CD14-positive monocyte (primary cell): ENCODE measurements at regions not wholly inside any gene's neighbourhood (a gene's known extent, or its start where the extent isn't known, plus 50 kb on each side); places are given as distances from the start of the nearest gene placed in this dataset.

ENCODE experiments used
- DNase-seq, 3 donors: peaks; one replicate each; pipeline ENCODE4 v3.0.0-alpha.2; 2011 to 2022
- H2AFZ ChIP-seq: 2 replicates; pipeline ENCODE4 v1.6.0; 2012; ENCODE audit warnings: mild to moderate bottlenecking, low read depth, low read length, inconsistent platforms; ENCODE audit not compliant: insufficient read depth, poor library complexity, severe bottlenecking
- H3K27ac ChIP-seq, 2 donors: 1 replicate in 1 of 2; 2 replicates in 1 of 2; pipeline ENCODE4 v1.5.1; 2012 to 2013; ENCODE audit warnings: low read length in 2 of 2, control low read depth in 1 of 2, inconsistent platforms in 1 of 2, low read depth in 1 of 2, mild to moderate bottlenecking in 1 of 2
- H3K27me3 ChIP-seq, 2 donors: one replicate each; pipeline versions ENCODE4 v1.6.0 to v1.6.1; 2011 to 2013; ENCODE audit warnings: low read length in 2 of 2; ENCODE audit not compliant: control insufficient read depth in 2 of 2, insufficient read depth in 2 of 2
- H3K36me3 ChIP-seq, 2 donors: replicated peaks in 1 of 2; 1 replicate in 1 of 2; 2 replicates in 1 of 2; pipeline versions ENCODE4 v1.5.1 to v1.6.1; 2012 to 2013; ENCODE audit warnings: low read length in 2 of 2, control low read depth in 1 of 2, inconsistent platforms in 1 of 2, mild to moderate bottlenecking in 1 of 2; ENCODE audit not compliant: insufficient read depth in 2 of 2, control insufficient read depth in 1 of 2
- H3K4me1 ChIP-seq, 2 donors: 1 replicate in 1 of 2; 2 replicates in 1 of 2; pipeline versions ENCODE4 v1.5.1 to v1.6.1; 2012 to 2013; ENCODE audit warnings: low read length in 2 of 2, control low read depth in 1 of 2, inconsistent platforms in 1 of 2, mild to moderate bottlenecking in 1 of 2, moderate library complexity in 1 of 2; ENCODE audit not compliant: insufficient read depth in 2 of 2, control insufficient read depth in 1 of 2
- H3K4me2 ChIP-seq: replicated peaks from 2 replicates; pipeline ENCODE3; 2012; ENCODE audit warnings: low read length, moderate library complexity, mild to moderate bottlenecking; ENCODE audit not compliant: poor library complexity, severe bottlenecking; ENCODE audit errors: extremely low read depth
- H3K4me3 ChIP-seq, 3 experiments: fragments of 200-600 bp in 1 of 3; sonication (generic) in 1 of 3; replicated peaks in 1 of 3; 1 replicate in 2 of 3; 2 replicates in 1 of 3; pipeline ENCODE4 v1.5.1; 2011 to 2013; ENCODE audit warnings: low read length in 3 of 3, mild to moderate bottlenecking in 3 of 3, control low read depth in 2 of 3, low read depth in 2 of 3, inconsistent platforms in 1 of 3, moderate library complexity in 1 of 3
- H3K79me2 ChIP-seq: 2 replicates; pipeline ENCODE4 v1.6.0; 2012; ENCODE audit warnings: mild to moderate bottlenecking, control low read depth, inconsistent platforms, low read length, moderate library complexity; ENCODE audit not compliant: insufficient read depth
- H3K9ac ChIP-seq: 2 replicates; pipeline ENCODE4 v1.6.0; 2017; ENCODE audit warnings: low read length, mild to moderate bottlenecking; ENCODE audit not compliant: insufficient read depth, poor library complexity, severe bottlenecking
- H3K9me3 ChIP-seq, 2 donors: replicated peaks in 1 of 2; 1 replicate in 1 of 2; 2 replicates in 1 of 2; pipeline versions ENCODE4 v1.5.1 to v1.6.1; 2012 to 2013; ENCODE audit warnings: low read length in 2 of 2, control low read depth in 1 of 2; ENCODE audit not compliant: control insufficient read depth in 1 of 2, insufficient read depth in 1 of 2
- H4K20me1 ChIP-seq: 2 replicates; pipeline ENCODE4 v1.6.0; 2012; ENCODE audit warnings: mild to moderate bottlenecking, low read length, control low read depth, moderate library complexity; ENCODE audit not compliant: insufficient read depth
- H3K27ac Mint-ChIP-seq, 7 donors: one replicate each; pipeline ENCODE4 v1.8.0; 2020; ENCODE audit warnings: mild to moderate bottlenecking in 7 of 7, mixed read lengths in 7 of 7, moderate library complexity in 6 of 7, inconsistent platforms in 2 of 7
- H3K27me3 Mint-ChIP-seq, 3 donors: one replicate each; pipeline ENCODE4 v1.8.0; 2021 to 2022; ENCODE audit warnings: low read depth in 3 of 3, mild to moderate bottlenecking in 3 of 3, mixed read lengths in 3 of 3, moderate library complexity in 3 of 3, inconsistent platforms in 1 of 3
- H3K36me3 Mint-ChIP-seq, 2 donors: one replicate each; pipeline ENCODE4 v1.8.0; 2020; ENCODE audit warnings: mixed read lengths in 2 of 2, inconsistent platforms in 1 of 2, mild to moderate bottlenecking in 1 of 2
- H3K4me1 Mint-ChIP-seq: one replicate; pipeline ENCODE4 v1.8.0; 2020; ENCODE audit warnings: mild to moderate bottlenecking, mixed read lengths
- H3K4me3 Mint-ChIP-seq, 2 donors: one replicate each; pipeline ENCODE4 v1.8.0; 2020; ENCODE audit warnings: mild to moderate bottlenecking in 2 of 2, mixed read lengths in 2 of 2, moderate library complexity in 1 of 2
- H3K9me3 Mint-ChIP-seq, 7 donors: one replicate each; pipeline ENCODE4 v1.8.0; 2020 to 2022; ENCODE audit warnings: mixed read lengths in 7 of 7, mild to moderate bottlenecking in 6 of 7, moderate library complexity in 6 of 7, inconsistent platforms in 2 of 7
- whole genome bisulfite sequencing: methylation state at CpG from one replicate; pipeline ENCODE4 v1.1.5; 2013; ENCODE audit warnings: missing lambda C conversion rate; ENCODE audit not compliant: insufficient coverage; 5-methylcytosine and 5-hydroxymethylcytosine counted together
- intact Hi-C, 2 donors: fragments of 100-400 bp; cut with micrococcal nuclease; formaldehyde crosslinking; loops; one replicate each; pipeline versions ENCODE4 v1.15.0 to v1.15.1; 2023
- TF ChIP-seq, protein P1 (sequence below): fragments of 200-600 bp; IDR thresholded peaks from one replicate; pipeline ENCODE4 v1.8.0; 2022; ENCODE audit warnings: antibody characterized with exemption, mild to moderate bottlenecking

DNA sequence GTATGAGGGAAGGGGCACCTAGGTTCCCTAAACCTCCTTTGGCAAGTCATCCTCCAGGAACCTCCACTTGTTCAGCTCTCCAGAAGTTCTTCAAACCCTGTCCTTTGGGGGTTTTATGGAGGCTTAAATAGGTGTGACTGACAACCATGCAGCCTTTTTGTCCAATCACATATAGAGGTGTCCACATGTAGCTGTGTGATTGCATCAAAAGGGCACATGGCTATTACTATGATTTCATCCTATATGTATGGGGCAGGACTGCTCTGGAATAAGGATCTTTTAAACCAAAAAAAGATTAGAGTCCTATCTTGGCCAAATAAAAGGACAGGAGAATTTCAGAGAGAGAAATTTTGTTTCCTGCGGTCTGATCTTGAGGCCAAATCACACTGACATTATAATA lies 453.2 kb upstream of the EPHA6 start:
- Histone ChIP-seq H3K4me3 (no peak overlapping the region), H4K20me1 (no peaks in the 10 kb centered on the region), H3K4me2 (no peak overlapping the region), H3K27me3 (no peaks in the 10 kb centered on the region), H3K9me3 (peaks cover 0 to 8% of the 10 kb centered on the region in 2 donors), H3K9ac (no peak overlapping the region), H3K36me3 (no peaks in the 10 kb centered on the region), H2AFZ (no peak overlapping the region), H3K27ac (no peak overlapping the region), H3K79me2 (no peaks in the 10 kb centered on the region), H3K4me1 (no peaks in the 10 kb centered on the region)
- intact Hi-C loops = no loop called here
- no peaks in the 10 kb centered on the region for H3K4me1 Mint-ChIP-seq
- no peak overlapping the region for H3K4me3 Mint-ChIP-seq
- no peak overlapping the region for H3K27ac Mint-ChIP-seq
- WGBS = 100% methylated on average over 1 of the region's 1 CpG
- DNase-seq = no peak
- TF ChIP-seq, protein P1, sequence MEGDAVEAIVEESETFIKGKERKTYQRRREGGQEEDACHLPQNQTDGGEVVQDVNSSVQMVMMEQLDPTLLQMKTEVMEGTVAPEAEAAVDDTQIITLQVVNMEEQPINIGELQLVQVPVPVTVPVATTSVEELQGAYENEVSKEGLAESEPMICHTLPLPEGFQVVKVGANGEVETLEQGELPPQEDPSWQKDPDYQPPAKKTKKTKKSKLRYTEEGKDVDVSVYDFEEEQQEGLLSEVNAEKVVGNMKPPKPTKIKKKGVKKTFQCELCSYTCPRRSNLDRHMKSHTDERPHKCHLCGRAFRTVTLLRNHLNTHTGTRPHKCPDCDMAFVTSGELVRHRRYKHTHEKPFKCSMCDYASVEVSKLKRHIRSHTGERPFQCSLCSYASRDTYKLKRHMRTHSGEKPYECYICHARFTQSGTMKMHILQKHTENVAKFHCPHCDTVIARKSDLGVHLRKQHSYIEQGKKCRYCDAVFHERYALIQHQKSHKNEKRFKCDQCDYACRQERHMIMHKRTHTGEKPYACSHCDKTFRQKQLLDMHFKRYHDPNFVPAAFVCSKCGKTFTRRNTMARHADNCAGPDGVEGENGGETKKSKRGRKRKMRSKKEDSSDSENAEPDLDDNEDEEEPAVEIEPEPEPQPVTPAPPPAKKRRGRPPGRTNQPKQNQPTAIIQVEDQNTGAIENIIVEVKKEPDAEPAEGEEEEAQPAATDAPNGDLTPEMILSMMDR = no peak
- peaks cover 3 to 12% (median 6%) of the 10 kb centered on the region in 7 donors for H3K9me3 Mint-ChIP-seq
- no peaks in the 10 kb centered on the region for H3K36me3 Mint-ChIP-seq
- H3K27me3 Mint-ChIP-seq = peaks cover 0 to 2% (median 0%) of the 10 kb centered on the region in 3 donors

DNA sequence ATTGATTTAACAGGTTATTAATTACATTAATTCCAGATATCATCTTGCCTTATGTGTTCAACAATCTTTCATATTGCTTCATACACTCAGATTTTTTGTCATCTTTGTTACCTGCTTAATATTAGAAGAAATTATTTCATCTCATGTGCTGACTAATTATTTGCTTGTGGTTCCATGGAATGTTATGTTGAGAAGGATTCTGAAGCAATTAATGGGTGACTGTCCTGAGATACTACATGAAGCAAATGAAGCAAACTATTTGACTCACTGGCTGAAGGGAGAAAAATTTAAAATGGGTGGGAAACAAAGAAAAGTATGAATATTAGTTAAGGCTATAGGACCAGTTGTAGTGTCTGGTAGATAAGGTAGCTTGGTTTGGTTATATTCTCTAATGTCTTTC lies 443.8 kb upstream of the EPHA6 start:
- no peak overlapping the region for H3K9ac ChIP-seq
- H3K4me2 ChIP-seq = no peak overlapping the region
- no peaks in the 10 kb centered on the region for H4K20me1 ChIP-seq
- H3K9me3 Mint-ChIP-seq = peaks cover 0 to 4% (median 0%) of the 10 kb centered on the region in 7 donors
- no peaks in the 10 kb centered on the region for H3K36me3 Mint-ChIP-seq
- H3K79me2 ChIP-seq = no peaks in the 10 kb centered on the region
- no peak overlapping the region for H3K27ac Mint-ChIP-seq
- TF ChIP-seq, protein P1 = no peak
- no peaks in the 10 kb centered on the region for H3K4me1 ChIP-seq
- H3K9me3 ChIP-seq = no peaks in the 10 kb centered on the region
- intact Hi-C loops = no loop called here
- H3K36me3 ChIP-seq = no peaks in the 10 kb centered on the region
- H3K4me1 Mint-ChIP-seq = no peaks in the 10 kb centered on the region
- no peak for DNase-seq
- no peaks in the 10 kb centered on the region for H3K27me3 Mint-ChIP-seq
- no peak overlapping the region for H3K27ac ChIP-seq
- no peak overlapping the region for H3K4me3 ChIP-seq
- H3K4me3 Mint-ChIP-seq = no peak overlapping the region
- H2AFZ ChIP-seq = no peak overlapping the region
- no peaks in the 10 kb centered on the region for H3K27me3 ChIP-seq
